HEK293 (cell line): ENCODE measurements at regions not wholly inside any gene's neighbourhood (a gene's known extent, or its start where the extent isn't known, plus 50 kb on each side); places are given as distances from the start of the nearest gene placed in this dataset.
A peak's percentile ranks its signal among the peaks of the same experiment; 100 is the strongest.

Experiments
- CTCF ChIA-PET: fragments of 350-600 bp; formaldehyde crosslinking; extraction: SDS; loops from one replicate; lab custom pipeline; 2021; ENCODE audit warnings: antibody characterized with exemption; lab: Yijun Ruan, JAX
- POLR2A ChIA-PET: fragments of 300-600 bp; formaldehyde crosslinking; extraction: SDS; loops from one replicate; lab custom pipeline; 2020; ENCODE audit warnings: antibody characterized with exemption, inconsistent platforms; lab: Yijun Ruan, JAX
- H3K27ac ChIP-seq: fragments of 200-500 bp; sonication (Bioruptor generic); 2 replicates; pipeline ENCODE4 v1.5.1; 2014; ENCODE audit warnings: low read depth, low read length, control low read depth, inconsistent platforms; ENCODE audit errors: extremely low read depth
- H3K36me3 ChIP-seq, 2 experiments: fragments of 200-500 bp in 1 of 2; sonication (Bioruptor generic) in 1 of 2; 1 replicate in 1 of 2; 2 replicates in 1 of 2; pipeline ENCODE4 v1.5.1; 2014 to 2017; ENCODE audit warnings: inconsistent platforms in 2 of 2, low read length in 2 of 2; ENCODE audit not compliant: control insufficient read depth in 2 of 2, insufficient read depth in 1 of 2
- H3K4me1 ChIP-seq: fragments of 200-500 bp; sonication (Bioruptor generic); 2 replicates; pipeline ENCODE4 v1.5.1; 2014; ENCODE audit warnings: mild to moderate bottlenecking, low read length, inconsistent platforms; ENCODE audit not compliant: control insufficient read depth, insufficient read depth
- H3K4me3 ChIP-seq: 2 replicates; pipeline ENCODE4 v1.5.1; 2011; ENCODE audit warnings: low read depth, mild to moderate bottlenecking, control low read depth, low read length, moderate library complexity
- H3K9me3 ChIP-seq: fragments of 200-500 bp; sonication (Bioruptor generic); 2 replicates; pipeline ENCODE4 v1.5.1; 2014; ENCODE audit warnings: low read depth, low read length, inconsistent platforms; ENCODE audit not compliant: control insufficient read depth, insufficient read depth
- EGR2 ChIP-seq: fragments of 450-650 bp; formaldehyde crosslinking; IDR thresholded peaks from 2 replicates; pipeline ENCODE4 v1.5.1; 2016; ENCODE audit warnings: low read depth, missing biosample characterization, missing genetic modification characterization
- GLIS1 ChIP-seq: fragments of 450-650 bp; formaldehyde crosslinking; IDR thresholded peaks from 2 replicates; pipeline ENCODE4 v1.5.1; 2016; ENCODE audit warnings: missing biosample characterization, missing genetic modification characterization
- PRDM10 ChIP-seq: fragments of 450-650 bp; formaldehyde crosslinking; IDR thresholded peaks from 2 replicates; pipeline ENCODE4 v1.5.1; 2016; ENCODE audit warnings: missing biosample characterization, missing genetic modification characterization
- TRIM28 ChIP-seq: IDR thresholded peaks from 2 replicates; pipeline ENCODE4 v1.6.1; 2011; ENCODE audit warnings: low read length, control low read depth, borderline replicate concordance
- ZFHX2 ChIP-seq: fragments of 450-650 bp; formaldehyde crosslinking; conservative IDR thresholded peaks from 2 replicates; pipeline ENCODE4 v1.5.1; 2016; ENCODE audit warnings: missing biosample characterization, missing genetic modification characterization
- ZNF133 ChIP-seq: fragments of 450-650 bp; formaldehyde crosslinking; IDR thresholded peaks from 2 replicates; pipeline ENCODE4 v1.5.1; 2016; ENCODE audit warnings: missing biosample characterization, missing genetic modification characterization
- ZNF155 ChIP-seq: fragments of 450-650 bp; formaldehyde crosslinking; IDR thresholded peaks from 2 replicates; pipeline ENCODE4 v1.5.1; 2016; ENCODE audit warnings: missing biosample characterization, missing genetic modification characterization
- ZNF350 ChIP-seq: fragments of 450-650 bp; formaldehyde crosslinking; IDR thresholded peaks from 2 replicates; pipeline ENCODE4 v1.5.0; 2017; ENCODE audit warnings: missing biosample characterization, mild to moderate bottlenecking, missing genetic modification characterization
- ZNF366 ChIP-seq: fragments of 450-650 bp; formaldehyde crosslinking; conservative IDR thresholded peaks from 2 replicates; pipeline ENCODE4 v1.5.1; 2016; ENCODE audit warnings: missing biosample characterization, missing genetic modification characterization
- ZNF394 ChIP-seq: fragments of 450-650 bp; formaldehyde crosslinking; IDR thresholded peaks from 2 replicates; pipeline ENCODE4 v1.5.1; 2016; ENCODE audit warnings: missing biosample characterization, missing genetic modification characterization, mild to moderate bottlenecking, moderate library complexity, borderline replicate concordance
- ZNF433 ChIP-seq: fragments of 450-650 bp; formaldehyde crosslinking; IDR thresholded peaks from 2 replicates; pipeline ENCODE4 v1.5.1; 2016; ENCODE audit warnings: missing biosample characterization, missing genetic modification characterization, low read depth
- ZNF549 ChIP-seq: fragments of 450-650 bp; IDR thresholded peaks from 2 replicates; pipeline ENCODE4 v1.5.1; 2018; ENCODE audit warnings: missing biosample characterization, missing genetic modification characterization, mild to moderate bottlenecking, inconsistent platforms, moderate library complexity
- ZNF658 ChIP-seq: fragments of 450-650 bp; formaldehyde crosslinking; IDR thresholded peaks from 2 replicates; pipeline ENCODE4; 2016; ENCODE audit warnings: missing biosample characterization, missing genetic modification characterization
- ZSCAN5A ChIP-seq: fragments of 450-650 bp; formaldehyde crosslinking; IDR thresholded peaks from 2 replicates; pipeline ENCODE4 v1.5.1; 2016; ENCODE audit warnings: missing biosample characterization, missing genetic modification characterization
- TF ChIP-seq, protein P1 (sequence below): fragments of 450-650 bp; formaldehyde crosslinking; IDR thresholded peaks from 2 replicates; pipeline ENCODE4 v1.5.1; 2017; ENCODE audit warnings: missing biosample characterization, mild to moderate bottlenecking, missing genetic modification characterization, moderate library complexity
- TF ChIP-seq, protein P2 (sequence below): fragments of 450-650 bp; formaldehyde crosslinking; IDR thresholded peaks from 2 replicates; pipeline ENCODE4 v1.5.1; 2017; ENCODE audit warnings: missing biosample characterization, missing genetic modification characterization
- TF ChIP-seq, protein P3 (sequence below): fragments of 450-650 bp; formaldehyde crosslinking; IDR thresholded peaks from 2 replicates; pipeline ENCODE4 v1.5.1; 2017; ENCODE audit warnings: missing biosample characterization, missing genetic modification characterization

DNA sequence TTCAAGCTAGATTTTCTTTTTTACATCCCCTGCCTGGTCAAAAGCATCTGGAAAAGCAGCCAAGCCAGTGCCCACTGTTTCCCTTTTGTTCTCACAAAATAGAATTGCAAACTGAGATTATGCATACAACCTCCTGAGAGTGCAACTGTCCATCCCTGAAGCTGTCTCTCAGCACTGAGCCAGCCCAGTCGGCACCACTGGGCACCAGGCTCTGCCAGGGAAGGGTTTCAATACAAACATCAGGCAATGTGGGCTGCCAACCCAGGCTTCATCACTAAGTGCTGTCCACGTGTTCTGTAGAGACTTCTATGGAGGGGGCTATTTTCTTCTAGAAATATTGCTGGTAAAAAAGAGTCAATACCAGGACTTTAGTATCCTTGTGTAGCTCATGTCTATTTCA lies 356.3 kb upstream of the TBL1XR1 start (continued):
- TF ChIP-seq PRDM10: no peak

- H3K27ac ChIP-seq: no peak overlapping the region
- CTCF ChIA-PET: interaction anchor here (0.7 kb wide), 1 partner anchor 18 kb away, joined by 5 read pairs; no protein-coding TSS in a partner anchor
- H3K4me3 ChIP-seq: no peak overlapping the region
- TF ChIP-seq ZSCAN5A: no peak
- TF ChIP-seq EGR2 (tag by site-specific recombination): peak; percentile 35; the same call in 1 of the 2 replicates
- H3K36me3 ChIP-seq: no peaks in the 10 kb centered on the region
- POLR2A ChIA-PET: no interaction called here
- H3K9me3 ChIP-seq: no peaks in the 10 kb centered on the region
- H3K4me1 ChIP-seq: no peaks in the 10 kb centered on the region
These were observed 357.8 kb upstream of the TBL1XR1 start for GRCh38 chr3:177554895-177555759.

DNA sequence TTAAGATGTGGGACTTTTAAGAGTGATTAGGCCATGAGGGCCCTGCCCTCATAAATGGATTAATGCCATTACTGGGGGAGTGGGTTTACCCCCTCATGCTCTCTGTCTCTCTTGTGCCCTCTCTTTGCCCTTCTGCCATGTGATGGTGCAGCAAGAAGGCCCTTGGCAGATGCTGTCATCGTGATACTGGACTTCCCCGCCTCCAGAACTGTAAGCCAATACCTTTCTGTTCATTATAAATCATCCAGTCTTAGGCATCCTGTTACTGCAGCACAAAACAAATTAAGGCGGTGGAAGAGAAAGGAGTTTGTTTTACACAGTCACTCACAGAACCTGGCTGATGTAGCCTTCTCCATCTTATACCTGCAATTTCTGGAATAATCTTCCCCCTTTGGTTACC lies 360.3 kb upstream of the TBL1XR1 start:
- TF ChIP-seq GLIS1 (tag by site-specific recombination): no peak
- no peak for TF ChIP-seq ZNF155 (tag by site-specific recombination)
- no peak for TF ChIP-seq TRIM28
- no peak for TF ChIP-seq ZNF350 (tag by site-specific recombination)
- no peak for TF ChIP-seq ZNF394
- no peak for TF ChIP-seq ZNF133 (tag by site-specific recombination)
- no peak for TF ChIP-seq ZSCAN5A
- no peak for TF ChIP-seq ZFHX2 (tag by site-specific recombination)
- ChIA-PET CTCF (no interaction called here), POLR2A (no interaction called here)
- Histone ChIP-seq H3K4me1 (no peaks in the 10 kb centered on the region), H3K9me3 (no peaks in the 10 kb centered on the region), H3K27ac (no peak overlapping the region), H3K4me3 (no peak overlapping the region), H3K36me3 (no peaks in the 10 kb centered on the region)

- H3K9me3 ChIP-seq: no peaks in the 10 kb centered on the region
- POLR2A ChIA-PET: no interaction called here
- H3K36me3 ChIP-seq: no peaks in the 10 kb centered on the region
- H3K4me3 ChIP-seq: no peak overlapping the region
- no peak overlapping the region for H3K27ac ChIP-seq
- CTCF ChIA-PET: no interaction called here
- no peaks in the 10 kb centered on the region for H3K4me1 ChIP-seq
- TF ChIP-seq, protein P1, sequence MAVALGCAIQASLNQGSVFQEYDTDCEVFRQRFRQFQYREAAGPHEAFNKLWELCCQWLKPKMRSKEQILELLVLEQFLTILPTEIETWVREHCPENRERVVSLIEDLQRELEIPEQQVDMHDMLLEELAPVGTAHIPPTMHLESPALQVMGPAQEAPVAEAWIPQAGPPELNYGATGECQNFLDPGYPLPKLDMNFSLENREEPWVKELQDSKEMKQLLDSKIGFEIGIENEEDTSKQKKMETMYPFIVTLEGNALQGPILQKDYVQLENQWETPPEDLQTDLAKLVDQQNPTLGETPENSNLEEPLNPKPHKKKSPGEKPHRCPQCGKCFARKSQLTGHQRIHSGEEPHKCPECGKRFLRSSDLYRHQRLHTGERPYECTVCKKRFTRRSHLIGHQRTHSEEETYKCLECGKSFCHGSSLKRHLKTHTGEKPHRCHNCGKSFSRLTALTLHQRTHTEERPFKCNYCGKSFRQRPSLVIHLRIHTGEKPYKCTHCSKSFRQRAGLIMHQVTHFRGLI (tag by site-specific recombination): no peak
- no peak for TF ChIP-seq ZNF658 (tag by site-specific recombination)
- no peak for TF ChIP-seq ZNF549 (tag by site-specific recombination)
- no peak for TF ChIP-seq ZNF433 (tag by site-specific recombination)
- TF ChIP-seq, protein P2, sequence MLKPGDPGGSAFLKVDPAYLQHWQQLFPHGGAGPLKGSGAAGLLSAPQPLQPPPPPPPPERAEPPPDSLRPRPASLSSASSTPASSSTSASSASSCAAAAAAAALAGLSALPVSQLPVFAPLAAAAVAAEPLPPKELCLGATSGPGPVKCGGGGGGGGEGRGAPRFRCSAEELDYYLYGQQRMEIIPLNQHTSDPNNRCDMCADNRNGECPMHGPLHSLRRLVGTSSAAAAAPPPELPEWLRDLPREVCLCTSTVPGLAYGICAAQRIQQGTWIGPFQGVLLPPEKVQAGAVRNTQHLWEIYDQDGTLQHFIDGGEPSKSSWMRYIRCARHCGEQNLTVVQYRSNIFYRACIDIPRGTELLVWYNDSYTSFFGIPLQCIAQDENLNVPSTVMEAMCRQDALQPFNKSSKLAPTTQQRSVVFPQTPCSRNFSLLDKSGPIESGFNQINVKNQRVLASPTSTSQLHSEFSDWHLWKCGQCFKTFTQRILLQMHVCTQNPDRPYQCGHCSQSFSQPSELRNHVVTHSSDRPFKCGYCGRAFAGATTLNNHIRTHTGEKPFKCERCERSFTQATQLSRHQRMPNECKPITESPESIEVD: no peak
- no peak for TF ChIP-seq ZNF366 (tag by site-specific recombination)
- TF ChIP-seq, protein P3, sequence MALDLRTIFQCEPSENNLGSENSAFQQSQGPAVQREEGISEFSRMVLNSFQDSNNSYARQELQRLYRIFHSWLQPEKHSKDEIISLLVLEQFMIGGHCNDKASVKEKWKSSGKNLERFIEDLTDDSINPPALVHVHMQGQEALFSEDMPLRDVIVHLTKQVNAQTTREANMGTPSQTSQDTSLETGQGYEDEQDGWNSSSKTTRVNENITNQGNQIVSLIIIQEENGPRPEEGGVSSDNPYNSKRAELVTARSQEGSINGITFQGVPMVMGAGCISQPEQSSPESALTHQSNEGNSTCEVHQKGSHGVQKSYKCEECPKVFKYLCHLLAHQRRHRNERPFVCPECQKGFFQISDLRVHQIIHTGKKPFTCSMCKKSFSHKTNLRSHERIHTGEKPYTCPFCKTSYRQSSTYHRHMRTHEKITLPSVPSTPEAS (tag by site-specific recombination): no peak
These were observed 364.1 kb upstream of the TBL1XR1 start for GRCh38 chr3:177561365-177561764.
